ENCODE measurements at regions not wholly inside any gene's neighbourhood (a gene's known extent, or its start where the extent isn't known, plus 50 kb on each side); places are given as distances from the start of the nearest gene placed in this dataset.

- no peak for TF ChIP-seq NR2F1 (conservative IDR thresholded peaks at IDR 0.05)
- TF ChIP-seq SREBF2 (IDR thresholded peaks at IDR 0.05; ENCODE audit: low read length): no peak
- TF ChIP-seq LARP7 (IDR thresholded peaks at IDR 0.05): no peak
- TF ChIP-seq, protein P1, sequence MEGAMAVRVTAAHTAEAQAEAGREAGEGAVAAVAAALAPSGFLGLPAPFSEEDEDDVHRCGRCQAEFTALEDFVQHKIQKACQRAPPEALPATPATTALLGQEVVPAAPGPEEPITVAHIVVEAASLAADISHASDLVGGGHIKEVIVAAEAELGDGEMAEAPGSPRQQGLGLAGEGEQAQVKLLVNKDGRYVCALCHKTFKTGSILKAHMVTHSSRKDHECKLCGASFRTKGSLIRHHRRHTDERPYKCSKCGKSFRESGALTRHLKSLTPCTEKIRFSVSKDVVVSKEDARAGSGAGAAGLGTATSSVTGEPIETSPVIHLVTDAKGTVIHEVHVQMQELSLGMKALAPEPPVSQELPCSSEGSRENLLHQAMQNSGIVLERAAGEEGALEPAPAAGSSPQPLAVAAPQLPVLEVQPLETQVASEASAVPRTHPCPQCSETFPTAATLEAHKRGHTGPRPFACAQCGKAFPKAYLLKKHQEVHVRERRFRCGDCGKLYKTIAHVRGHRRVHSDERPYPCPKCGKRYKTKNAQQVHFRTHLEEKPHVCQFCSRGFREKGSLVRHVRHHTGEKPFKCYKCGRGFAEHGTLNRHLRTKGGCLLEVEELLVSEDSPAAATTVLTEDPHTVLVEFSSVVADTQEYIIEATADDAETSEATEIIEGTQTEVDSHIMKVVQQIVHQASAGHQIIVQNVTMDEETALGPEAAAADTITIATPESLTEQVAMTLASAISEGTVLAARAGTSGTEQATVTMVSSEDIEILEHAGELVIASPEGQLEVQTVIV (IDR thresholded peaks at IDR 0.05; ENCODE audit: borderline replicate concordance, partially characterized antibody): no peak
- TF ChIP-seq PKNOX1 (IDR thresholded peaks at IDR 0.05): no peak
- TF ChIP-seq IKZF2 (IDR thresholded peaks at IDR 0.05): no peak
- no peak for TF ChIP-seq STAT1 (conservative IDR thresholded peaks at IDR 0.05)
- TF ChIP-seq, protein P2, sequence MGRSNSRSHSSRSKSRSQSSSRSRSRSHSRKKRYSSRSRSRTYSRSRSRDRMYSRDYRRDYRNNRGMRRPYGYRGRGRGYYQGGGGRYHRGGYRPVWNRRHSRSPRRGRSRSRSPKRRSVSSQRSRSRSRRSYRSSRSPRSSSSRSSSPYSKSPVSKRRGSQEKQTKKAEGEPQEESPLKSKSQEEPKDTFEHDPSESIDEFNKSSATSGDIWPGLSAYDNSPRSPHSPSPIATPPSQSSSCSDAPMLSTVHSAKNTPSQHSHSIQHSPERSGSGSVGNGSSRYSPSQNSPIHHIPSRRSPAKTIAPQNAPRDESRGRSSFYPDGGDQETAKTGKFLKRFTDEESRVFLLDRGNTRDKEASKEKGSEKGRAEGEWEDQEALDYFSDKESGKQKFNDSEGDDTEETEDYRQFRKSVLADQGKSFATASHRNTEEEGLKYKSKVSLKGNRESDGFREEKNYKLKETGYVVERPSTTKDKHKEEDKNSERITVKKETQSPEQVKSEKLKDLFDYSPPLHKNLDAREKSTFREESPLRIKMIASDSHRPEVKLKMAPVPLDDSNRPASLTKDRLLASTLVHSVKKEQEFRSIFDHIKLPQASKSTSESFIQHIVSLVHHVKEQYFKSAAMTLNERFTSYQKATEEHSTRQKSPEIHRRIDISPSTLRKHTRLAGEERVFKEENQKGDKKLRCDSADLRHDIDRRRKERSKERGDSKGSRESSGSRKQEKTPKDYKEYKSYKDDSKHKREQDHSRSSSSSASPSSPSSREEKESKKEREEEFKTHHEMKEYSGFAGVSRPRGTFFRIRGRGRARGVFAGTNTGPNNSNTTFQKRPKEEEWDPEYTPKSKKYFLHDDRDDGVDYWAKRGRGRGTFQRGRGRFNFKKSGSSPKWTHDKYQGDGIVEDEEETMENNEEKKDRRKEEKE (IDR thresholded peaks at IDR 0.05): no peak
- TF ChIP-seq PML (IDR thresholded peaks at IDR 0.05; ENCODE audit: low read length): no peak
- TF ChIP-seq ZBTB33 (IDR thresholded peaks at IDR 0.05): no peak
- no peak for TF ChIP-seq HDAC6 (IDR thresholded peaks at IDR 0.05; ENCODE audit: unreplicated experiment)
- no peak for TF ChIP-seq SUZ12 (IDR thresholded peaks at IDR 0.05; ENCODE audit: unreplicated experiment)
- TF ChIP-seq, protein P3, sequence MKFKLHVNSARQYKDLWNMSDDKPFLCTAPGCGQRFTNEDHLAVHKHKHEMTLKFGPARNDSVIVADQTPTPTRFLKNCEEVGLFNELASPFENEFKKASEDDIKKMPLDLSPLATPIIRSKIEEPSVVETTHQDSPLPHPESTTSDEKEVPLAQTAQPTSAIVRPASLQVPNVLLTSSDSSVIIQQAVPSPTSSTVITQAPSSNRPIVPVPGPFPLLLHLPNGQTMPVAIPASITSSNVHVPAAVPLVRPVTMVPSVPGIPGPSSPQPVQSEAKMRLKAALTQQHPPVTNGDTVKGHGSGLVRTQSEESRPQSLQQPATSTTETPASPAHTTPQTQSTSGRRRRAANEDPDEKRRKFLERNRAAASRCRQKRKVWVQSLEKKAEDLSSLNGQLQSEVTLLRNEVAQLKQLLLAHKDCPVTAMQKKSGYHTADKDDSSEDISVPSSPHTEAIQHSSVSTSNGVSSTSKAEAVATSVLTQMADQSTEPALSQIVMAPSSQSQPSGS (IDR thresholded peaks at IDR 0.05; ENCODE audit: low read length): no peak
- ChIA-PET CTCF (no interaction called here), RAD21 (ENCODE audit: unreplicated experiment) (no interaction called here), POLR2A (no interaction called here), SMC1A (ENCODE audit: uncharacterized antibody, unreplicated experiment) (no interaction called here)
- 11% methylated on average over 9 of the region's 9 CpGs for WGBS (ENCODE audit: insufficient coverage, insufficient replicate concordance, low lambda C conversion rate, missing lambda C conversion rate)
- ATAC-seq: no peak
- Histone ChIP-seq H3K79me2 (ENCODE audit: control insufficient read depth, insufficient read depth, low read length) (no peaks in the 10 kb centered on the region), H3K4me1 (ENCODE audit: control insufficient read depth, insufficient read depth, low read length) (no peaks in the 10 kb centered on the region), H3K36me3 (ENCODE audit: control insufficient read depth in 2 of 2, insufficient read depth in 2 of 2, low read length in 1 of 2) (no peaks in the 10 kb centered on the region), H4K20me1 (ENCODE audit: control insufficient read depth, insufficient read depth) (no peaks in the 10 kb centered on the region), H3K4me2 (ENCODE audit: control insufficient read depth, insufficient read depth) (no peak overlapping the region), H3K27me3 (replicated peaks in 1 of 2; ENCODE audit: control insufficient read depth in 2 of 2, insufficient read depth in 2 of 2, low read length in 1 of 2) (no peaks in the 10 kb centered on the region; a peak in 1 of 4 replicates), H3K9ac (ENCODE audit: control insufficient read depth, insufficient read depth, low read length) (no peak overlapping the region), H2AFZ (ENCODE audit: control insufficient read depth, low read depth, low read length) (no peak overlapping the region), H3K27ac (ENCODE audit: control insufficient read depth, insufficient read depth) (no peak overlapping the region), H3K4me3 (no peak overlapping the region), H3K9me3 (replicated peaks; ENCODE audit: control insufficient read depth, insufficient read depth, low read length) (no peaks in the 10 kb centered on the region)
- FAIRE-seq: no peak
- in situ Hi-C loops (cut with MboI): no loop called here
- DNase-seq (ENCODE audit: low read depth, low spot score): no peak
- intact Hi-C loops (cut with micrococcal nuclease; ENCODE audit: unreplicated experiment): no loop called here
- no TSS peak for BruUV-seq (replicated peaks)
Measured at GRCh38 chr10:104521901-104522694, 119.0 kb upstream of the SORCS3 start.

Data from GM12878 (cell line).